Heart left ventricle (tissue), 16 donors: ENCODE measurements at regions not wholly inside any gene's neighbourhood (a gene's known extent, or its start where the extent isn't known, plus 50 kb on each side); places are given as distances from the start of the nearest gene placed in this dataset.
A peak's percentile ranks its signal among the peaks of the same experiment; 100 is the strongest.

Experiments used
- ATAC-seq, 4 donors: fragments of 200-7000 bp; cut with Tn5 transposase; one replicate each; pipeline ENCODE4 v1.9.1; 2020 to 2022; ENCODE audit warnings: moderate library complexity in 4 of 4, mild to moderate bottlenecking in 3 of 4, moderate number of reproducible peaks in 1 of 4
- DNase-seq, 5 donors: peaks; one replicate each; pipeline ENCODE4 v3.0.0-alpha.2; 2020
- H3K27ac ChIP-seq, 12 donors: fragments of 200-600 bp; sonication (generic) in 4 of 12; one replicate each; pipeline versions ENCODE4 v1.5.0 to v1.8.0; 2016 to 2022; ENCODE audit warnings: mild to moderate bottlenecking in 2 of 12
- H3K27me3 ChIP-seq, 9 donors: fragments of 200-600 bp; sonication (generic) in 2 of 9; one replicate each; pipeline versions ENCODE4 v1.5.1 to v1.8.0; 2016 to 2022; ENCODE audit warnings: mild to moderate bottlenecking in 3 of 9
- H3K36me3 ChIP-seq, 9 donors: fragments of 200-600 bp; sonication (generic) in 2 of 9; one replicate each; pipeline versions ENCODE4 v1.5.0 to v1.8.0; 2018 to 2022; ENCODE audit warnings: mild to moderate bottlenecking in 2 of 9
- H3K4me1 ChIP-seq, 12 donors: fragments of 200-600 bp; sonication (generic) in 4 of 12; one replicate each; pipeline versions ENCODE4 v1.5.0 to v1.8.0; 2016 to 2022; ENCODE audit warnings: mild to moderate bottlenecking in 3 of 12
- H3K4me3 ChIP-seq, 12 donors: fragments of 200-600 bp; sonication (generic) in 4 of 12; one replicate each; pipeline versions ENCODE4 v1.5.0 to v1.8.0; 2017 to 2022; ENCODE audit warnings: mild to moderate bottlenecking in 9 of 12, moderate library complexity in 4 of 12
- H3K9me3 ChIP-seq, 12 donors: fragments of 200-600 bp; sonication (generic) in 4 of 12; one replicate each; pipeline versions ENCODE4 v1.5.0 to v1.8.0; 2016 to 2022; ENCODE audit warnings: mild to moderate bottlenecking in 1 of 12
- CTCF ChIP-seq, 12 donors: fragments of 200-600 bp; sonication (generic) in 4 of 12; IDR thresholded peaks; one replicate each; pipeline versions ENCODE4 v1.5.0 to v1.8.0; 2018 to 2022; ENCODE audit warnings: antibody characterized with exemption in 12 of 12, mild to moderate bottlenecking in 5 of 12
- POLR2A ChIP-seq, 2 donors: fragments of 450-650 bp; IDR thresholded peaks; one replicate each; pipeline ENCODE4 v1.6.1; 2017; ENCODE audit warnings: antibody characterized with exemption in 2 of 2, mild to moderate bottlenecking in 2 of 2, moderate library complexity in 2 of 2
- WGBS, 4 donors: extraction: QIAGEN DNeasy Blood & Tissue Kit in 2 of 4; methylation state at CpG; one replicate each; pipeline versions ENCODE4 v1.1.5 to v1.1.7; 2013 to 2018; 5-methylcytosine and 5-hydroxymethylcytosine counted together
- intact Hi-C, 10 donors: fragments of 100-400 bp; cut with DNase I; formaldehyde crosslinking; loops; one replicate each; pipeline versions ENCODE4 v1.11.1 to v1.14.2; 2022
- donor health status: ischemic (EF 13 %, LVEDD 7.1; RV severe dilation, severe dysfunction).
- donor health status: healthy with polysubstance abuse.
- donor health status: DM: no; HTN: yes; CAD: no.
- donor health status: DM: no; HTN: no; CAD: no.
- donor health status: ischemic (EF 25% LVEDD 6.9; RV normal size, moderate dysfunction).
- donor health status: ischemic (EF 25% LVEDD 5.7; RV mildly dilated, moderate dysfunction).
- donor health status: healthy.
- donor health status: DM: yes; HTN: yes; CAD: no.
- donor health status: ischemic (EF 35%, LVEDD 5.7; RV mildly dilated, moderate dysfunction).
- donor health status: nonischemic (EF 11% LVEDD 7.7; RV severe dilation, severe dysfunction).
- donor health status: DM: yes; HTN: yes; CAD: no.
- donor health status: PGD.
- donor health status: ischemic (EF 29% LVEDD 5.4; RV normal size, mild dysfunction).
- donor health status: nonischemic (EF 23%, LVEDD 6.1; RV moderate dilation, normal function).

- H3K27me3 ChIP-seq: peaks cover 0 to 30% (median 0%) of the 10 kb centered on the region in 9 donors
- peak overlapping the region in 1 of 12 donors; percentile 81 for H3K27ac ChIP-seq
- no peaks in the 10 kb centered on the region for H3K4me1 ChIP-seq
- H3K9me3 ChIP-seq: no peaks in the 10 kb centered on the region
- no peak overlapping the region for H3K4me3 ChIP-seq
- H3K36me3 ChIP-seq: no peaks in the 10 kb centered on the region
- TF ChIP-seq POLR2A (IDR thresholded peaks at IDR 0.05) (no peak), CTCF (IDR thresholded peaks at IDR 0.05) (no peak)
- WGBS, 4 donors: 66 to 76% (median 69%) methylated on average over 4 of the region's 4 CpGs
- DNase-seq (no peak), ATAC-seq (no peak)
- intact Hi-C loops: no loop called here
Measured at GRCh38 chr2:66693076-66693965, 258.4 kb downstream of the MEIS1 start.

- H3K27me3 ChIP-seq: peaks cover 0 to 32% (median 0%) of the 10 kb centered on the region in 9 donors
- no peak for ATAC-seq
- intact Hi-C loops: no loop called here
- H3K9me3 ChIP-seq: no peaks in the 10 kb centered on the region
- TF ChIP-seq POLR2A (IDR thresholded peaks at IDR 0.05): no peak
- H3K4me3 ChIP-seq: no peak overlapping the region
- no peaks in the 10 kb centered on the region for H3K36me3 ChIP-seq
- WGBS, 4 donors: 78 to 81% (median 78%) methylated on average over 4 of the region's 4 CpGs
- H3K27ac ChIP-seq: peak overlapping the region in 1 of 12 donors; percentile 81
- no peak for DNase-seq
- no peaks in the 10 kb centered on the region for H3K4me1 ChIP-seq
Measured at GRCh38 chr2:66694087-66694860, 259.3 kb downstream of the MEIS1 start.

- DNase-seq (no peak), ATAC-seq (no peak)
- no peaks in the 10 kb centered on the region for H3K4me1 ChIP-seq
- peak overlapping the region in 1 of 12 donors; percentile 81 for H3K27ac ChIP-seq
- no peaks in the 10 kb centered on the region for H3K36me3 ChIP-seq
- H3K27me3 ChIP-seq: peaks cover 0 to 32% (median 0%) of the 10 kb centered on the region in 9 donors
- intact Hi-C loops: no loop called here
- 70 to 72% (median 71%) methylated on average over 4 of the region's 4 CpGs for WGBS, 4 donors
- TF ChIP-seq CTCF (IDR thresholded peaks at IDR 0.05) (no peak), POLR2A (IDR thresholded peaks at IDR 0.05) (no peak)
- no peaks in the 10 kb centered on the region for H3K9me3 ChIP-seq
- no peak overlapping the region for H3K4me3 ChIP-seq
Measured at GRCh38 chr2:66695226-66695735, 260.4 kb downstream of the MEIS1 start.

- Histone ChIP-seq H3K36me3 (no peaks in the 10 kb centered on the region), H3K9me3 (no peaks in the 10 kb centered on the region), H3K4me1 (no peaks in the 10 kb centered on the region), H3K4me3 (no peak overlapping the region), H3K27me3 (peaks cover 0 to 24% (median 0%) of the 10 kb centered on the region in 9 donors), H3K27ac (peak overlapping the region in 1 of 12 donors; percentile 81)
- DNase-seq (no peak), ATAC-seq (no peak)
- WGBS, 4 donors: 54 to 60% (median 58%) methylated on average over 7 of the region's 7 CpGs
- intact Hi-C loops: no loop called here
- TF ChIP-seq CTCF (IDR thresholded peaks at IDR 0.05) (no peak), POLR2A (IDR thresholded peaks at IDR 0.05) (no peak)
Measured at GRCh38 chr2:66696374-66696773, 261.4 kb downstream of the MEIS1 start.
